Hypothalamus (tissue), 51 donors: ENCODE measurements at regions not wholly inside any gene's neighbourhood (a gene's known extent, or its start where the extent isn't known, plus 50 kb on each side); places are given as distances from the start of the nearest gene placed in this dataset.

ENCODE experiments used
- DNase-seq, 51 donors: peaks; one replicate each; lab custom pipeline; 2025; lab: John Stamatoyannopoulos, UW

DNA sequence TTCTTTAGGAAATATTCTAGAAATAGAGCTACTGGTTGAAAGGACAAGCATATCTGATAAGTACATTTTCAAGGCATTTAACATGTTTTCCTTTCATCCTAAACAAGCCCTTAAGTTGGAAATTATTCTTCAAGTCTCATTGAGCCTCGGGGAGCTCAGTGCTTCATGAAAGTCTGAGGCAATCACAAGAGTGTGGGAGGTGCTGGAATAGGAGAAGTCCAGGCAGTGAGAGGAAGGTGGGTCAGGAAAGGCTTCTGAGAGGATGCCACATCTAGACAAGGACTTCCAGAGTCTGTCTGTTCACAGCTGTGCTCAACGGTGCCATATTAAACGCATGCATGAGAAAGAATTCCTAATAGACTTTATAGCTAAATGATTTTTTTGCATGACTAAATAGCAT is 69.8 kb downstream of the CD83 start:
- DNase-seq = no peak

DNA sequence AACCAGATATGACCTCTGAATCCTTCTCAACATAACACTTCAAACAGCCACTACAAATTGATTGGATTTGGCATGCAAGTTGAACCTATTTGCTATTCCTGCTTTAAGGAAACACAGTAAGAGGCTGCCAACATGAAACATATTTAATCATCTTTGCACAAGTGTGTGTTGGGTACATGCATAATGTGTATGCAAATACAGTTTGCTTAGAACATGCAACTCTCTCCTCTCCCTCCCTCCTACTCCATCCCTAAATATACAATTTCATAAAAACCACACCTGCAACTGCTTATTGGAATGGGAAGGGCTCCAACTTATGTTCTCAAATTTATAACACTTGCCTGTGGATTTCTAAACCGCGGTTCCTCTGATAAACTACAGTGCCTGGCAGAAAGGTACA is 71.5 kb downstream of the CD83 start:
- no peak for DNase-seq

DNA sequence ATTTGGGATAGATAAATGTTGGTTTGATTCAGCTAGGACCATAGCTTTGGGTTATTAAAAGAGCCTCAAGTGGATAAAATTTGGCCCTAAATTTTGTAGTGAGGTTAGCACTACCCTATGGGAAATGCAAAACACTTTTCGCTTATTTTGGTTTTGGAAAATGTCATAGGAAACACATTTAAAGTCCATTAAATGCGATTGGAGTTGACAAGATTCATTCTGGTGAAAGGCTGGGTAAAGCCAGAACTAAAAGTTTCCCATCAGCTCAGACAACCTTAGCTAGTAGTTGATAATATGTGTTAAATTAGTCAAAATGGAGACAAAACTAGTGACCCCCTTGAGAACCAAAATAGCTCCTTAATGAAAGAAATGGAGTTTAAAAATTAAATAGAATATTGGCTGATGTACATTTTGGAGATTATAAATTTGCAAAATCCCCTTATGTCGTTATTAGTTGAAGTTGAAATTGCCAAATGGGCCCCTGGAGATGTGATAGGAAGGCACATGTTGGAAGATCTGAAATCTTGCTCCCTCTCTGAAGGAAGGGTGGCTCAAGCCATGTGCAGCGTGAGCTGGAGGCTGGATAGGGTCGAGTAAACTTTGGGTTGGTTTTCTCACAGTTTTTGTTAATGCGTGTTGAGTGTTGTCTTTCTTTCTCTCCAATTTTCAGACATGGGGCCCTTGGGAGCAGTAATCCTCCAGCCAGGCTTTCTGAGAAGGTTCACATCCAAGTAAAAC is 72.8 kb downstream of the CD83 start:
- DNase-seq = no peak

DNA sequence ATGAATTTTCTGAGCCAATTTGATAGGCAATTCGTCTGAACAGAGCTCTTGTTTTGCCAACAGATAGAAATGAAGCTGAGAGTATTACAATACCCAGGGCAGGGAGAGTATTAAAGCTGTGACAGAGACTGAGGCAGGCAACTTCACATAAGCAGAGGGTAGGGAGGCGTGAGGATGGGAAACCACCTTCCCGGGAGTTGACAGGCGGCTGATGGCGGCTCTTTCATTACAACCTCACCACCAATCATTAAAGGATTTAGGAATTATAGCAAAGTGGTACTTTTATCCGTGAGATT is 73.3 kb downstream of the CD83 start:
- DNase-seq = no peak

DNA sequence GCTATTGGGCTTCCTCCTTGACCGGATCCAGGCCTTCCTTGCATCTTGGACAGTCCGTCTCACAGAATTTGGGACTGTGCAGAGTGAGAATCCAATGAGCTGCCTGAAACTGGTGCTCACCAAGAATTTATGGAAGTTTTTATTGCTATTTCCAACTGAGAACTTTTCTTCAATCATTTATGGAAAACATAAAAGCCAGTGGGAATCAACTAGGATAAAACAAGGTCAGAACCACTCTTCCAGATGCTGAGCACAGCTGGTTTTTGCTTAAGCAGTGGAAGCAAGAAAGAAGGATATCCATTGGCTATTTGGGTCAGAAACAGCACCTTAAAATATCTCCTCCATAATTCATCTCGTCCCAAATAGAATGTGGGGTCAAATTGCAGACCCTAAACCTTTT is 74.2 kb downstream of the CD83 start:
- no peak for DNase-seq

DNA sequence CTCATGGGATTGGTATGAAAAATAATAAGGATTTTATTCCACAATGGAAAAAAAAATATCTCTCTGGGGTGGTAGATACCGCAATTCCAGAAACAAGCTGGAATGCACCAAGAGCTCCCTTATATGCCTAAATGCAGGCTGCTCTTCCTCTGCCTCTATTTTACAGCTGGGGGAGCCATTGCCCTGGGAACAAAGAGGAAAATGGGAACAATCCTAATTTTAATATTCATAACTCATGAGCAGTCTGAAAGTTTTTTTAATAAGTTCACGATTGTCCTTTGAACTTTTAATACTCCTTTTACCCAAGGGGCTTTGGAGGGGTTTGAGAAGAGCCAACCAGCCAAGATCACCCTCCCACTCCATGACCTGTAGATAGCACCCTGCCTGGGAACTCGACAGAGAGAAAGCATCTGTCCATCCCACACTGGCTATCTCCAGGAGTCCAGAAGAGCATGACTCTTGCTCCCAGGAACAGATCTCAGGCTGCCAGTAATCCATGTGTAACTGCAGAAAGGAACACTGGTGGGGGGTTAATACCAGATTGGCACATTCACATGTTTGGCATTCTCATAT is 74.7 kb downstream of the CD83 start:
- no peak for DNase-seq

DNA sequence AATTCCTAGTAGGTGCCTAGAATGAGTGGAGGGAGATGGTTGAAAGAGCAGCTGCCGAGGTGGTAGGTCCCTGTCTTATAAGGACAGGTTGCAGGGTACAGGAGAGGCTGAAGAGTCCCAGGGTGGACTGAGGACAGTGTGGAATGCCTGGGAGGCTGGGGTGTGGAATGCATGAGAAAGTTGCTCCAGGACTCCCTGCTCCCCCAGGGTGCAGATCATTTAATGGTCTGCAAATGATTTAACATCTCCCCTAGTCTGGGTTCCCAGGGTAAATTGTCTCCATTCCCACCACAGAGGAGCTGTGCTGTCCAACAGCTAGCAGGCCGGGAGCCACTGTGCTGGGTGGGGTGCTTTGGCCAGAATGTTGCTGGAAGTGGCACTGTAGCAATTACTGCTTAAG is 76.0 kb downstream of the CD83 start:
- DNase-seq = no peak

DNA sequence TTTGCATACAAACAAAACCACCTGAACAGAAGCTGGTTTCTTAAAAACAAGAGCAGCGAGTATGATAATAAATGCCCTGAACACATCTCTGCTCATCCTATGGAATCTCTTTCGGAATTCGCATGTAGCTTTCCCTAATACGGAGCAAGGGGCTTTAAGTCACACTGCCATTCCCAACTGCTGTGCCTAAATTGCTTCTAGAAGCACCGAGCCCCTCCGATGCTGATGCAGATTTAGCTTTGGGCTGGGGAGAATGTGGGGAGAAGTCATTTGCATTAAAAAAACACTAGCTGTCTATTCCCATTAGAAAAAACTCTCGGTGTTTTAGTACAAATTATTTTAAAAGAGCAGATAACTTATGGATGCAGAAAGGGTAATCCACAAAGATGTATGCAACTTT is 76.9 kb downstream of the CD83 start:
- no peak for DNase-seq

DNA sequence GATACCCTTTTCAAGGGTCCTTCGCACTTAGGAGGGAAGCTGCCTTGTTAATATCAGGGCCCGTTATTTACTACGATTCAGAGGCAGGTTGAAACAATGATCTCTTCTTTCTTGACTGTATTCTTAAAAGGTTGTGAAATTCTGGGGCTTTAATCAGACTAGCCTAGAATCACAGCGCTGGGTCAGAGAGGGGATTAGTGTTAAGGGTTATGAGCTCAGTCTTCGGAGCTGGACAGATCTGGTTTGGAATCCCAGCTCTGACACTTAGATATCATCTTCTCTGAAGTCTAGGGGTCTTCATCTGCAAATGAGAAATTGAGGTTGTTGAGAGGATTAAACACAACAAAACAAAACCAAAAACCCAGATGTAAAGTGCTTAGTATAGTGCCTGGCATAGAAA is 77.4 kb downstream of the CD83 start:
- DNase-seq = no peak

DNA sequence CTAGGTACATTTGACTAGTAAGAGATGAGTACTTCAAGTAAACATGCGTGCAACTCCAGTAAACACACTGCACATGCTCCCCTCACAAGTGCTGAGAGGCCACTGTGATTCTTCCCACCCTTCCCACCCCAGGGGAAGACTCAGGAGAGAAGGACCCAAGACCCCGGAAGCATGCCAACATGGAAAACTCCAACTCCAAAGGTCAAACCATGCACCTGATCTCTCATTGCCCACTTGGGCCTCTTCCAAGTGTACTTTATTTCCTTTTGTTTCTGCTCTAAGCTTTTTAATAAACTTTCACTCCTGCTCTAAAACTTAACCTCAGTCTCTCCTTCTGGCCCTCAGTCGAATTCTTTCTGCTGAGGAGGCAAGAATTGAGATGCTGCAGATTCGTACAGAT is 78.5 kb downstream of the CD83 start:
- no peak for DNase-seq

DNA sequence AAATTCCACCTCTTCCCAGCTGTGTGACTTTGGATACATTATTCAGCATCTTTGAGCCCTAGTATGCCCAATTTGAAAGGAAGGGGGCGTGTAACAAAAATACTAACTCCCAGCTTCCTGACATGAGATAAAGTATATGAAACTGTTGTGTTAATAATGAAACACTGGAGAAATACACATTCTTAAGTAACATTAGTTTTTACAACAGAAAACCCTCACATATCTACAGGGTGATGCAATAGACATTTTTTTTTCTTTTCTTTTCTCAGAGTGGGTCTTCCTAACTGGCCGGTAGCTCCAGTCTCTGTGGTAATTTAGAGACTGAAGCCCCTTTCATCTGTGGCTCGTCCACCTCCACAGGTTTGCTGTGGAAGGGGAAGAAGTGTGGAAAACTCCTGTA is 79.5 kb downstream of the CD83 start:
- DNase-seq = no peak

DNA sequence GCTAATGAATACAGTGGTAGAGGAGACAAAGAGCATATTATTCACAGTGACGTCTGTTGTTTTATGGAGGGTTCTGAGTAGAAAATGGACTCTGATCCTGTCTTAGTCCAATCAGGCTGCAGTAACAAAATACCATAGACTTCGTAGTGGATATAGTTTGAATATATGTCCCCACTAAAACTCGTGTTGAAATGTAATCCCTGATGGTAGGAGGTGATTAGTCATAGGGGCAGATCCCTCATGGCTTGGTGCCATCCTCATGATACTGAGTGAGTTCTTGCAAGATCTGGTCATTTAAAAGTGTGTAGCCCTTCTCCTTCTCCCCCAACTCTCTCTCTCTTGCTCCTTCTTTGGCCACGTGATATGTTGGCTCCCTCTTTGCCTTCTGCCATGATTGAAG is 82.5 kb downstream of the CD83 start:
- no peak for DNase-seq

DNA sequence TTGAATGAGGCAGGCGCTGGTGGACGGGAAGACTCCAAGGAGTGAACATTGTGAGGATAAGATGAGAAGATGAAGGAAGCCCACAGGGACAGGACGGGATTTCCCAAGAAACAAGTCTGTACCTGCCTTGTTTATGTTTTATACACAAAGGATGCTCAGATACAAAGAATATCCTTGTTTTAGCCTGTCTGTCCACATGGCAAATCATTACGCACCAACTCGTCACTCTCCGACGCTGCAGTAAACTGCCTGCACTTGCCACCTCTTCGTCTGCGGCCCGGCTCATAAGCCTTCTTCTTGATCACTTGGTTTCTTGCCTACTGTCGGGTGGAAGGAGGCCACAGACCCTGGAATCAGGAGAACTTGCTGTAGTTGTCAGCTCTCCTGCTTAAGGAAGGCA is 85.4 kb downstream of the CD83 start:
- no peak for DNase-seq

DNA sequence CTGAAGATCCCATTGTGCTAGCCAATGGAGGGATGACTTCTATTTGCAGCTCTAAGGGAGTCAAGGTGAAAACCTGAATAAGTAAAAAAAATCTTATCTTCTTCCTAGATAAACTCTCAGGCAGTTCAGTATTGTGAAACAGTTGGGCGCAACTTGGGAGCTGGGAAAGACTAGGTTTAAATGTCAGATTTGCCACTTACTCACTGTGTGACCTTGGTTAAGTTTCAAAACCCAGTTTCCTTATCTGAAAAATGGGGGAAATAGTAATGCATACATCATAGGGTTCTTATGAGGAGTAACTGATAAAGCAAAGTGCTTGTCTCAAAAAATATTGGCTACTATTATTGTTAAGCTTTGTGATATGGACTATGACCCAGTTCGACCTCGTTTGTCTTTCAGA is 88.8 kb downstream of the CD83 start:
- DNase-seq = no peak

DNA sequence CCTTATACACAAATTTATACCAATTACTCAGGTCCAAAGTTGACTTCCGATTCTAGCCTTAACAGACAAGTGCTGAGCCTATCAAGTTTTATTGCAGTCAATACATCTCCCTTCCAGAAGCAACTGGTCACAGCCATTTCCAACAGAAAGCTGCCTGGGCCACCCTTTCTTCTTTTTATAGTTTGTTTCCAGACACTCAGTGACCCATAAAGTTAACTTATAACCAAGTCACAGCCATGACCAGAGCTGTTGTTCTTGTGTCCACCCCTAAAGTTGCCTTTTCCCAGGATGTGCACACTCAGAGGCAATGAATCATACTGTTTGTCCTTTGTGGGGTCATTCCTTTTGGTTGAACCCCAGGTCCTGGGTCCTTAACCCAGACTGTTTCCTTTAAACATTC is 89.9 kb downstream of the CD83 start:
- DNase-seq = no peak

DNA sequence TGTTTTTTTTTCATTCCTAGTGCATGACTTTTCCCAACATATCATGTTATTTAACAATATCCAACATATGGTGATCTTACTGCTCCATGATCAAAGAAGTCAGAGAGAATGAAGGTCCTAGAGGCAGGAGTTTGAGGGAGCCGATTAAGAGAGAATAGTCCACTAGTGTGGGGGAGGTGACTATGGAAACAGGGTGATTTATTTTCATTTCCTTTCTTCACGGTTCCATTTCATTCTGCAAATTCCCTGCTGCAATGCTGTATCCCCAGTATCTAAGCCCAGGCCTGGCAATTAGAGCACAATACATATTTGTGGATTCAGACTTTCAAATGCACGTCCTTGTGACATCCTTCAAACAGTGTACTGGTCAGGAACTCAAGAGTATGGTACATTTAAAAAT is 91.4 kb downstream of the CD83 start:
- DNase-seq = no peak

DNA sequence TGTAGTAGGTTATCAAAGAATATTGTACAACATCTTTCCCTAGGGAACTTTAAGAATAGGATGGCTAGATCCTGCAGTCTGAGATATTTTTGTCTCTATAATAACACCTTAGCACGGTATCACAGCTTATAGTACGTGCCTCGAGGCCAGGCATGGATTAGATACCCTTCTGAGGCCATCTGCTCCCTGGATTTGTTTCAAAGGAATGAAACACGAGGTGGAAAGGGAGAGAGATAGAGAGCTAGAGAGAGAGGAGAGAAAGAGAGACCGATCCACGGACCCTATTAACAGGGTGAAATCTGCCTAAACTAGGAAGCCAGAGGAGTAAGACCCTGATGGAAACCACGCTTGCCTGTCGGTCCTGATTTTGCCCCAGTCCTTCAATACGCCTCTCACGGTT is 92.5 kb downstream of the CD83 start:
- DNase-seq = no peak

DNA sequence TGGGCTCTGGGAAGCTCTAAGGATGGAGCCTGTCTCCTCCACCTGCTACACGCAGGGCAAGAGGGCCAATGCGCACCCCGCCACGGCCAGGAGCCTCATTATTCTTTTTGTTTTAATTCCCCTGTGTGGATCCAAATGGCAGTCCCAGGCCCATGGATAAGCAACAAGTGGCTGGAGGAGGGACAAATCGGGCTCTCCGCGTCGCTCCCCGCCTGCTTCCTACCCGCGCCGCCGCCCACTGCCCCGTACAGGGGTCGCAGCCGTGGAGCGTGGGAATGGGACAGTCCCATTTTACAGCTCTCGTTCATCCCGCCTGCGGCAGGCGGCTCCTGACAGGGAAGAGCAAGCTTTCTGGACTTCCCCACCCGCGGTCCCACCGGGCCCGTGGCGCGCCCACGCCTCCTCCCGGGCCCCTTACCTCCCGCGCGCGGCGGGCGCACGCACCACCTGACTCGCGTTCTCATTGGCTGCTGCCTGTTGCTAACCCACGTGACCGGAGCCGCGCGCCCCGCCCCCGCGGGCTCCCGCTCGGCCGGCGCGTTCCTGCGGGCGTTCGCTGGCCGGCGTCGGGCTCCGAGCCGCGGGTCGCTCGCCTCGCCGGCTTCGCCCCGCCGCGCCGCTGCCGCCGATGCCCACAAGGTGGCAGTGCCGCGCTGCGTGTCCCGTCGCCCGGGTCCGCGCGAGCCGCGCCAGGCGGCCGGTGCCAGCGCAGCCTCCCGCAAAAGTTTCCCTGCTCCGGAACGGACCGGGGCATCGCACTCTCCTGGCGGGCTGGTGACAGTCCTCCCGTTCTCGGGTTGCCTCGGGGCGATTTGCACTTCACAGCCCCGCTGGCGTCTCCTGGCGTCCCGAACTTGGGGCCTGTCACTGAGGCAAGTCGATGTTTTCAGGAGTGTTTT is 93.3 kb downstream of the CD83 start:
- DNase-seq = peak; percentile 39 to 97 (median 88)

DNA sequence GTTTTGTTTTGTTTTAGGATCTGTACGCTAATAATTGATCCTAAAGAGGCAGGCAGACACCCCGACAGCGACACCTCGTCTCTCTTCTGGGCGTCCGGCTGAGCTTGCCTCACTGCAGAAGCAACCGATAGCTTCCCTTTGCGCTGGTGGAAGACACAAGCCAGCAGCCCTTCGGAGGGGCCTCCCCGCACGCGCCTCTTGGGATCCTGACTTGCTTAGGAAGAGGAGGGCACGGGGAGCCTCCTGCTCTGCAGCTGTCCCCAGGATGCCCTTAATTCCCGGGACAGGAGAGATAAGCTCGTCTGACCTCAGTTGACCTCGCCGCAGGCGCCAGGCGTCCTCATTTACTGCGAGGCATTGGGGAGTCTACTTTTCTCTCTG is 94.0 kb downstream of the CD83 start:
- DNase-seq = peak in 19 of 51 donors; percentile 12 to 57 (median 41)

DNA sequence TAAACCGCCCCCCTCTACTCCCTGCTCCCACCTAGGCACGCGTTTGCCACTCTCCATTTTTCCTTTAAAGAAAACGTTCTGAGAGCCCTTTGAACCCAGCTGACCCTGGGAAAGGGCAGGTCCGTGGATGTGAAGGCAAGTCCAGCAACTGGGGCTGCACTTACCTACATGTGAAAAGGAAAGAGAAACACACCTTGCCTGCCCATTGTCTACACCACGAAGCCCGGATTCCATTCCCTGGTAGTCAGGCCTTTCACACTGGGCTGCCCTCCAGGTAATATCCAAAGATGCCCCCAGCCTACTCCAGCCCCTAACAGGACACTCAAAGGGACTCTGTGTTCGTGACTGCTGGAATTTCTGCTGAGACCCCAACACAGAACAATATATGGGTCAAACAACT is 94.4 kb downstream of the CD83 start:
- DNase-seq = no peak

DNA sequence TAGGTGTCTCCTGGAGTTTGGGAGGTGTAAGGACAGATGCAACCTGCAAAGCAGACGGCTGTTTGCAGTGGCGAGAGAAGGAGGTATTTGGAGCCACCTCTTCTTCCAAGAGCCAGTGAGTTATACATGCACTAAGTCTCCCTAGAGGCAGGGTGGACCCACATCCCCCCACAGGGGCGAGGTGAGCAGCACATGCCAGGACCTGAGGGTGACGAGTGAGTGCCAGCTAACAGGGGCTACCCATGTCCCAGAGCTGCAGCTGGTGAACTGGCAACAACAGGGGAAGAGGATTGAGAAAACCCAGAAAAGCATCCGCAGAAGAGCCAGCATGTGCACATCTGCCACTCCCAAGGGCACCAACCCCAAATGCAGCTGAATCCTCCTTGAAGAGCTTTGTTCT is 95.1 kb downstream of the CD83 start:
- no peak for DNase-seq
